Stimulated activated CD4-positive, alpha-beta T cell treated with anti-CD3 and anti-CD28 coated beads, Interleukin-2, amount 100 ng/mL, for 24 hours (primary cell): ENCODE measurements at regions not wholly inside any gene's neighbourhood (a gene's known extent, or its start where the extent isn't known, plus 50 kb on each side); places are given as distances from the start of the nearest gene placed in this dataset.
"Not testable (repeated sequence)": the region's sequence is repeated elsewhere in the genome, so short reads cannot be mapped to it uniquely, and the experiment has no call there.

Experiments
- DNase-seq, 2 donors: peaks; one replicate each; pipeline ENCODE4 v3.0.0-alpha.2; 2020

DNA sequence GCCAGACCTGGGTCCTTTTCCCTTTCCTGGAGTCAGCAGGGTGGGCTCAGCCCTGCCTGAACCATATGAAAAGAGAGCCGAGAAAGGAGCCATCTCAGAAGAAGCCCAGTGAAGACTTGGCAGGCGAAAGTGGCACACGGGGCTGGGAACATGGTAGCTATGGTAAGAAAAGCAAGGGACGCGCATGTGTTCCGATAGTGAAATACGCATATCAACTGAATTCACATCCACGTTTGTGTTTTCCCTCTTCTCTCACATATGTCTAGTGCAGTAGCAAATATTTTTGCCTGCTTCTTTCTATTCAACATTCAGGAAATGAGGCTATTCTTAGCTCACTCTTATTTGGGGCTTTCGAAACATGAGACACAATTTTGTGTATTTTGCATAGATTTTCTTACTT, 54.1 kb upstream of the PEG3 start:
- no peak for DNase-seq

DNA sequence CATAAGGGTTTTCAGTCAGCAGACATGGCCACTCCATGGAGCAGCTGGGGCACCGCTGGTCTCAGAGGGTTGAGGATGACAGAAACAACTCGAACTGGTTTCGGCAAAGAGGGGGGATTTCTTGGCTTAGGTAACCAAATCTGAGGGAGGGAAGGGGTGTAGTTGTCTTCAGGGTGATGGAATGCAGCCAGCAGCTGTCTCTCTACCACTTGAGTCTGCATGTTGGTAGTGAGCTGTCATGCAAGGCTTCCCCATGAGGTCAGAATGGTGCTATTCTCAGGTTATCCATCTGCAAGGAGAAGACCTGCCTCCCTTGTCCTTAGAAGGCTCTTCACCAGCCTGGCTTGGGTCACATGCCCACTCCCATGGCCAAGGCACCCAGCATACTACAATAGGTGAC, 55.6 kb upstream of the PEG3 start:
- DNase-seq, result no peak

DNA sequence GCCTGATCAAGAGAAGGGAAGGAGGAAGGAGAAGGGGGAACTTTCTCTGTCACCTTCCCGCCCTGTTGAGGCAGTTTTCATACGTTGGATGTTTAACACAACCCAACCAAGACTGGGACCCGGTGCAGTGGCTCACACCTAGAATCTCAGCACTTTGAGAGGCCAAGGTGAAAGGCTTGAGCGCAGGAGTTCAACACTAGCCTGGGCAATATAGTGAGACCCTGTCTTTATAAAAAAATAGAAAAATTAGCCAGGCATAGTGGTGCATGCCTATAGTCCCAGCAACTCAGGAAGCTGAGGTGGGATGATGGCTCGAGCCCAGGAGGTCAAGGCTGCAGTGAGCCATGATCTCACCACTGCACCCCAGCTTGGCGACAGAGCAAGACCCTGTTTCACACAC, 59.4 kb upstream of the PEG3 start:
- no peak for DNase-seq

DNA sequence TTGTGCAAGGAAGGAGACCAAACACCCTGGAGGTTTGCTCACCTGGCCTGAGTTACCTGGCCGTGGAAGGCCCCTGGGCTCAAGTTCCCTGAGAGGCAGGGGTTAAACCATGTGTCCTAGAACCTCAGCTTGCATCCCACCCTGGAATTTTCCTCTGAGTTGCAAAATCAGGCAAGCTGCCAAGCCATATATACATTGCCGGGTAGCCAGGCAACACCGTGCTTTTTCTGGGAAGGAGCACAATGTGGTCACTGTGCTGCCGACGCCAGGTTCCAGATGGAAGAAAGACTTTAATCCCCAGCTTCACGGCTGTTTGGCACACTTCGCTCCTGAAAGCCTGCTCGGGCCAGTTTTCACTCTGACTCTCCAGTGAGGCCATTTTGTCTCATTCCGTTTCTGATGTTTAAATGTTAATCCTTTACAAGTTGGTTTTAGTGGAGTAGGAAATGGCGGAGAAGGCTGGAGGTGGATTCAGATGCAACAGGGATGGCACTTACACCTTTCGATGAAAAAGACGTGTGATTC, 60.1 kb upstream of the PEG3 start:
- no peak for DNase-seq

DNA sequence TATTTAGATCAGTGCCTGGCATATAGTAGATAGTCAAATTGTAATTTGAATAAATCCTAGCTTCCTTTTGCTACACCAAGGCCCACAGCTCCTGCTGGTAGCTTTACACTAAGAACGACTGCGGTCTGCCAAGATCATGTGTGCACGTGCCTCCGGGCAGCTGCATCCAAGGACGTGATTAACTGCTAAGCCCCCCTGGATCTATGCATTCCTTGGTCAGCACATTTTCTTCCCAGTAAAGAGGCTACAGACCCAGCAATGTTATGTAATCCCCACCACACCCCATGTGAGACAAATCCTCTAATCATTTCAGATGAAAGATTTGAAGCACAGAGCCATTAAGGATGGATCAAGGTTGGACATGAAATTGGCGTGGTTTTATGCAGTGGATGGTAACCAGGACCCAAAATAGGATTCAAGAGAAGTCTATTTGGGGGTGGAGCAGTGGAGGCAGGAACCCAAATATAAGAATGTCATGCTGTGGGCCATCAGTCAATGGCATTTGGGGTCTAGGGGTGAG, 65.2 kb upstream of the PEG3 start:
- no peak for DNase-seq

DNA sequence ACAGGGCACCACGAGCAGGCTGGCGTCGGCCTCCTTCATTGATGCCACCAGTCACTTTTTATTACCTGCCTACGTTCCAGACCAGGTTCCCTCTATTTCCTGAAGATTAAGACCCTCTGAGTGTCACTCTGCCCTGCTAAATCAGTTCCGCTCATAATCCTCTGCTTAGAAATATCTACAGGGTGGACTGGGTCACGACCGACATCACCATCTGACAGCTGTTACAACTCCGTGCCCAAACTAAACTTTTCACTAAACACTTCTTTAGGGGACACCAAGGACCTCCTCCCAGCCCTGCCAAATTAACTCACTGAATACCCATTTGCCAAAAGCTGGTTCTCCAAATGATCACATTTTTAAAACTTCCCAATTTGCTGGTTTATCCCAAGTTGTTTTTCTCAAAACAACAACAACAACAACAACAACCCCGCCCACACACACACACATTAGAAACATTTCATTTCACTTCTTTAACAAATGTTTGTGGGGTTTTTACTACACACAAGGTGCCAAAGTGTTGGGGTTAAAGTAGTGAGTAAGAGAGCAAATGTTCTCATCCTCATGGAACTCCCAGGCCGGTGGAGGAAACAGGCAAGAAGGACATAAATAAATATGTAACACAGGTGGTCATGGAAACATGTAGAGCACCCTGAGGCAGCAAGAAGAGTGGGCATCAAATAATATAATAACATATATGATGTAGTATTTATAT, 72.0 kb upstream of the PEG3 start:
- DNase-seq, result no peak

DNA sequence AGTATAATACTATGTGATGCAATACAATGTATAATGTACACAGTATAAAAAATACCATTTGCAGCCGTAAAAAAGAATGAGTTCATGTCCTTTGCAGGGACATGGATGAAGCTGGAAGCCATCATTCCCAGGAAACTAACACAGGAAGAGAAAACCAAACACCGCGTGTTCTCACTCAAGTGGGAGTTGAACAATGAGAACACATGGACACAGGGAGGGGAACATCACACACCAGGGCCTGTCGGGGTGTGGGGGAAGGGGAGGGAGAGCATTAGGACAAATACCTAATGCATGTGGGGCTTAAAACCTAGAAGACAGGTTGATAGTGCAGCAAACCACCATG, 72.6 kb upstream of the PEG3 start:
- DNase-seq, result not testable (repeated sequence)

DNA sequence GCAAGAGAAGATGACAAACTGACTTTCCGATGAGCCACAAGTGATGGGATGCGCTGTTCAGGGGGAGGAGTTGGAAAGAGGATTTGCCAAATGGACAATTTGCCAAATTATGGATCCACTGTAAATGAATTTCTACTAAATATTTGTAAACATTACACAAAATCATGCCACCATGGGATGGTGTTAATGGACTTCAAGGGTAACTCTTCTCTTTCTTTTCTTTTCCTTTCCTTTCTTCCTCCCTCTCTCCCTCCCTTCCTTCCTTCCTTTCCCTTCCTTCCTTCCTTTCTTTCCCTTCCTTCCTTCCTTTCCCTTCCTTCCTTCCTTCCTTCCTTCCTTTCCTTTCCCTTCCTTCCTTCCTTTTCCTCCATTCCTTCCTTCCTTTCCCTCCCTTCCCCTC, 76.0 kb upstream of the PEG3 start:
- DNase-seq, result no peak

DNA sequence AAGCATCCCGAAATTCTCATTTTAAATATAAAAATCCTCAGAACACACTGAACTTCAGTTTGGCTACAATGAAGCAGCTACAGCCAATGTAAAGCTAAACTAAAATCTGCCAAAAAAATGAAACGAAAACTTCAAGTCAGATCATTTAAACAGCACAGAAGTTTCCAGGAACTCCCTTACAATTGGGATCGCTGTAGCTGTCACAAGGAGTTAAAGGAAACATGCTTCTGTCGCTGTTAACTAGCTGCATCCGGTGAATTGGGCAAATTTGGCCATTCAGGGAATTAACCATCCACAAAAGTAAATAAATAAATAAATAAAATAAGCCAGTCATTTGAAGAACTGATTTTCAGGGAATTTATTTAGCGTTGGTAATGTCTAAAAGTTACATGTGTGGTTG, 77.0 kb upstream of the PEG3 start:
- no peak for DNase-seq

DNA sequence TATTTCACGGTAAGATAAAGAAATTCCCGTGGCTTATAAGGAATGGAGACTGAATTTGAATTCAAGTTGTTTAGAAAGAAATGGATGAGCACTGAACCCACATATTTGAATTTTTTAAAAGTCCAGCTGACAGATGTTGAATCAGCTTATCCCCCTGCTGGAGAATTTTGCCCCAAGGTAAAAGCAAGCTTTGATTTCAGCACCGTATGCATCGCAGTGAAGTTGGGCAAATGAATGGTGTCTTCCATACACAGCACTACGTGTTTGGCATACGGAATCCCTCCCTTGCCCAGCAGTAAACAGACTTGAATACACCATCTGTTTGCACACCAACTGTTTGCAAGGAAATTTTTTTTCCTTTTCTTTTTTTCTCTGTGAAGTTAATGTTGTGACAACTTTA, 77.5 kb upstream of the PEG3 start:
- DNase-seq, result no peak

DNA sequence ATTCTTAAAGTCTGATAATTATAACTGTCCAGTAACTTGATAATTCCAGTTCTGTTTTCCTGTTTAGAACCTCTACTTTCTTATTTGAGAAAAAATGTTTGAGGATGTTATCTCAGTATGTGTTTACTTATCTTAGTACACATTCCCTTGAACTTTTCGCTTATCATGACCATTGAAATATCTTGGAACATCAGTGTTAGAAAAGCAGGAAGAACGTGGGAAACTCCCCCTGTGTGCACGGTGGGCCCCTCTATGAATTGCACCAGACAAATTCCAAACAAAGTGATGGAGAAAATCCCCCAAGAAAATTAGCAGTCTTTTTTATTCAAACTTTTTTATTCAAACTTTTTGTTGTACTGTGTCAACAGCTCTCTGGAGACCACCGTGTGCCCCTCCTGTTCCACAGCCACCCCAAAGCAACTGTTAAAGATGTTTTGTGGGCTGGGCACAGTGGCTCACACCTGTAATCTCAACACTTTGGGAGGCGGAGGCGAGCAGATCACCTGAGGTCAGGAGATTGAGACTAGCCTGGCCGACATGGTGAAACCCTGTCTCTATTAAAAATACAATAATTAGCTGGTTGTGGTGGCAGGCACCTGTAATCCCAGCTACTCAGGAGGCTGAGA, 78.3 kb upstream of the PEG3 start:
- no peak for DNase-seq

DNA sequence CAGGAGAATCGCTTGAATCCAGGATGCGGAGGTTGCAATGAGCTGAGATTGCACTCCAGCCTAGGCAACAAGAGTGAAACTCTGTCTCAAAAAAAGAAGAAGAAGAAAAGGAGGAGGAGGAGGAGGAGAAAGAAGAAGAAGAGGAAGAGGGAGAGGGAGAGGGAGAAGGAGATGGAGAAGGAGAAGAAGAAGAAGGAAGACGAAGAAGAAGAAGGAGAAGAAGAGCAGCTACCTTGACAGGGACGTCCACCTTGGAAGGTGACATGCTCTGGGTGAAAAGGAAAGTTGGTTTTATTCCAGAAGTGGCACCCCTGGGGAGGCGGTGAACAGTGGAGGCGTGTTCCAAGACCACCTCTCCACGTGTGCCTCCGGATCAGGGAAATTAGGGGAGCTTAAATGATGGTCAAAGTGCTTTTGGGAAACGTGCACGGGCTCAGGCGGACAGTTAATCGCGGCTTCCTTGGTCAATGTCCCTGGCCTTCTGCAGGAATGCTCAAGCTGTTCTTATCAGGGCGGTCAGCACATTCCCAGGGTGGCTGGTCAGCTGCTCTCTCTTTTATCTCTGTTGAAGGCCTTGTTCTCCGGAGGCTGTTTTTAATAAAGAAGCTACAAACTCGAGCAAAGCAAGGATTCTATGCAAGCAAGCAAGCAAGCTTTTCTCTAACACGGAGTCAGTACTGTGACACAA, 78.9 kb upstream of the PEG3 start:
- DNase-seq, result no peak

DNA sequence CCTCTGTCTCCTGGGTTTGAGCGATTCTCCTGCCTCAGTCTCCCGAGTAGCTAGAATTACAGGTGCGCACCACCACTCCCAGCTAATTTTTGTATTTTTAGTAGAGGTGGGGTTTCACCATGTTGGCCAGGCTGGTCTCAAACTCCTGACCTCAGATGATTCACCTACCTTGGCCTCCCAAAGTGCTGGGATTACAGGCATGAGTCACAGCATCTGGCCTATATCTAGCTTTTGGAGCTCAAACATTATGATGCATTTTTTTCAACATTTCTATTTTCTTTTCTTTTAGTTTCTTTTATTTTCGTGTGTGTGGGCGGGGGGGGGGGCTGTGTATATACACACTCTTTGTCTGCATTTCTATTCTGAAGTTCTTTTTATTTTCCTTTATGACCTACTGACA, 85.6 kb upstream of the PEG3 start:
- DNase-seq, result not testable (repeated sequence)

DNA sequence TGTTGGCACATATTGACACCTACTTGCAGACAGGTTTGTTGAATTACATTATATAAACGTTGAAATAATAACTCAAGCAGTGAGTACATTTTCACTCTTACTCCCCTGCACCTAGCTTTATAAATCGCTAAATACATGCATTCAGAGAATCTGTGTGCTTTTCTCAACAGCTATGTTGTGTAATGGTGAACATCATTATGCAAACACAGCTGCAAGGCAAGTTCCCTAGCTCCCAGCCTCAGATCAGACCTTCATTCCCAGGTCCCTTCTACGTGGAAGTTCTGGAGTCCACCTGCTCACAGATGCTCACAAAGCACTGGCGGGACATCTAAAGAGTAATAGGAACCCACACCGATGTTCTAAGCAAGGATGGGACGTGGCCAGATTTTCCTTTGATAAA, 86.8 kb upstream of the PEG3 start:
- DNase-seq, result no peak

DNA sequence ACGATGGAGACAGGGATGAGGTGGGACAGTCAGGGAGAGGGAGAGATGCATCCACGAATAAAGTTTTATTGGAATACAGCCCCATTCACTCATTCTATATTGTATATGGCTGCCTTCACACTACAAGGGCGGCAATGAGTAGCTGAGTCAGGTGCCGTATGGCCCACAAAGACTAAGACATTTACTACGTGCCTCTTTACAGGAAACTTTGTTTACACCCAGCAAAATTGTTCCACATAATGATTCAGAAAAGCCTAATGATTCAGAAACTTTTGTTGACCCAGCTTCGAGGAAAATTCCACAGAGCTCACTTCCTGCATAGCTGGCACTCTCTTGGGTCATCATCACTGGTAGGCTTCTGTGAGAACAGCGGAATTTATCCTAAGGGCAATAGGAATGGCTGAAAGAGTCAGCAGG, 87.3 kb upstream of the PEG3 start:
- no peak for DNase-seq

DNA sequence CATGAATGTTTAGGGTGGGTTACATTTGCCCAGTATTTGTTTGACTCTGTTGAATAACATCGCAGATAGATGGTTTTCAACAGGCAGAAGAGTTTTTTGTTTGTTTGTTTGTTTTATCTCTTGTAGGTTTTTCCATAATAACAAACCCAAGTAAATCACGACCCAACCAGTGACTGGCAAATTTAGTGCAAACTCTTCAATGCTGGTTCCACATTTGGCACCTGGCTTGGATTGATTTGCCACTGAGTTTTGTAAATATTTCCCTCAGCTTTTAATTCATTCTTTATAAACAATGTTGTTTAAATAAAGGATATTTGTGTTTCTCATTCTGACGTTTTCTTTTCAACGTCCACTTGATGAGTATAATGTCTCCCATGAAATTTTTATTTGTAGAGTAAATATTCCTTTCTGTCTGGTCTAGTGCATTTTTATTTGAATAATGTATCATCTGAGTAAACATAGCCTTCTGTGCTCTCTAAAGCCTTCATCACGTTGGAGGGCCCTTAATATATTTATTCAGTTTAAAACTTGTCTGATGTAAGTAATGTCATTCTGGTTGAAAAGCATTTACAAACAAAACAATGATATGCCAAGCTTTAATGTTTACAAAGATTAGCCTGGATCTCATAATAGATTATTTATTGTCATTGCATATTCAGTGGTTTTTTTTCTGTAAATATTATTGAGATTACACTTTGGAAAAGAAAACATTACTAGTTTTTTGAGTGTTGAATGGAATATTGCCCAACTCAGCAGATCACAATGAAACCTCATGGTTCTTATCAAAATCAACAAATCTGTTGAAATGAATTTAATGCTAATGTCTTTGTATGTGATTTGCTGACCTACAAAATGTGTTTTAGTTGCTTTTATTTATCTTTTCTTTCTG, 90.4 kb upstream of the PEG3 start:
- DNase-seq, result no peak

DNA sequence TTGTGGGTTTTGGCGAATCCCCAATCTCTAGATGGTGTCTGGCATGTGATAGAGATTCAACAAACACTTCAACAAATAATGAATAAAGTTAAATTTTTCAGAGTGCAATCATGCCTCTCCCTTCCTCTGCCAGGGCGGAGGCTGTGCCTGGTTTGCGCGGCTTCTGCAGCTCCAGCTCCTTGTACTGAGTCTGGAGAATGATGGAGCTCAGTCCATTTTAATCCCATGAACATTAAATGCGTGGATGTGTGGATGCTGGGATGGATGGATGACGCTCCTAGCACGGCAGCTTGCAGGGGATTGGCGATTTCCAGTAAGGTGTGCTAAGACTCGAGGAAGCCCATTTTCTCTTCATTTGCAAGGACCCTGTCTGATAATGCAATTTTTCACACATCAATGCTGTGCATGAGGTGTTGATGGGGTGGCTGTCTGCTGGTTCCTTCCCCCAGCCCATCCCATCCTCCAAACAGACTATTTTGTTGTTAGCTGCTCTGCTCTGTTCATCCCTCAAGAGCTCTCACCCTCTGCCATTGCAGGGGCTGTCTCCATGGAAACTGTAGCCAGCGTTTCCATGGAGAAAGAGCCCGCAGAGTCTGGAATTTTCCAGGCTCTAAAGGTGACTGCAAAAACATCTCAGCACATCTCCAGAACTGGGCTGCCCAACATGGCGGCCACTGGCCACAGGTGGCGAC, 92.6 kb upstream of the PEG3 start:
- no peak for DNase-seq

DNA sequence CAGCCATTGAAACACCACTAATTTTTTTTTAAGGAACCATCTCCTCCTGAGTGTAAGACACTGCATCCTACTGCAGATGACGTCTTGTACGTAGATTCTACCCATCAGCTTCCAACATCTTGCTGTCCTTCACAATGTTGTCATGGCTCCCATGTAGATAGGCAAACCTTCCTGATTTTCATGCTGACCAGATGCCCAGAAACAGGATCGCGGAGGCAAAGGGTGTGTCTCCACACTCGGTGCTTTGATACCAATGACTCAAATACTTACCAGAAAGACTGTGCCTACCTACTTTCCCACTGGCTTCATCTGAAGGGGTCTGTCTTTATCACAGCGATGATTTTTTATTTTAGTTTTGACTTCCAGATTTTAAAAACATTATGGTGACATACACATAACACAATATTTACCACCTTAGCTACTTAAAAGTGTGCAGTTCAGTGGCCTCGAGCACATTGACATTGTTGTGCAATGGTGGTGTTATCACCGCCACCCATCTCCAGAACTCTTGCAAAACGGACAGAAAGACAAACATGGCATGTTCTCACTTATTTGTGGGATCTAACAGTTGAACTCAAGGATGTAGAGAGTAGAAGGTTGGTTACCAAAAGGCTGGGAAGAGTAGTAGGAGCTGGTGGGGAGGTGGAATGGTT, 94.0 kb upstream of the PEG3 start:
- DNase-seq, result no peak

DNA sequence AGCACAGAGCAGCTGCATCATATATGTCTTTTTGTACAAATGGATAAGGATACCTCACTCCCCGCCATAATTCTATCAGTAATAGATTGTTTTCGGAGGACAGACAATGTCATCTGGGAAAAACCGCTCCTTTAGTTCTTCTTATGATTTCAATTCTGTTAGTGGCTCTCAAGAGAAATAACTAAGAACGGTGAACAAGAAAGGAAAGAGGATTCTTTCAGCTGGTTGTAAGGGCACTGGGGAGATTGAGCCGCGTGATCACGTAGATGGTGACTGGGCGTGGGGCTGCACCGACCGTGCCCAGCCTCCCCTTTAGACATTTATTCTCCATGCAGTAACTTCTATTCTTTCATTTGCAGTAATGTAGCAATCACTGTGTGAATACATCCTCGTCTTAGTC, 99.4 kb upstream of the PEG3 start:
- DNase-seq, result no peak

DNA sequence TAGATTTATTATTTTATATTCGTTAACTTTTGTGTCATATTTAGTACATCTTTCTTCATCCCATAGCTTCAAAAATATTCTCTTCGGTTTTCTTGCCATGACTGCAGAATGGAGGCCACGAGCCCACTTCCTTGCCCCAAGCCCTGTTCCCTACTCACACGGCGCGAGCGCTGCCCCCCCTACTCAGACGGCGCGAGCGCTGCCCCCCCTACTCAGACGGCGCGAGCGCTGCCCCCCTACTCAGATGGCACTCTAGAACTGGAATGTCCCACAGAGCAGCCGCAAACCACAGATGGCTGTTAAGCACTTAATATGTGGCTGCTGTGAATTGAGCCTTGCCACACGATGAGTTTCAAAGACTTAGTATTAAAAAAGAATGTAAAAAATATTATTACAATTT, 102.2 kb upstream of the PEG3 start:
- no peak for DNase-seq

DNA sequence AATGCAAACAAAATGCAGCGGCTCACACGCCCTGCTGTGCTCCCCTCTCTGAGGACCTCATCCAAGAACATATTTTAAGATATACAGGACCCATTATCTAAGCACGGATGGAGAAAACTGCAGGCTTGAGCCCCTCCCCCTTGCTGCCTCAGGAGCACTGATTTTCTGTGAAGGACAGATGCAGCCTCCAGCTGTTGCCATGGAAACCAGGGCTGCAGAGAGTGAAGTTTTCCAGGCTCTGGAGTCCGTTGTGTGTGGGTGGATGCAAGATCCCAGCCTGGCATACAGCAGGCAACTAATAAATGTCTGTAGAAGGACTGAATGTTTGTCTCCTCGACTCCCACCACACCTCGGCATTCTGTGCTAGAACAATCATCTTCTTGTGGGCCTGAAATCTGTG, 105.6 kb upstream of the PEG3 start:
- no peak for DNase-seq

DNA sequence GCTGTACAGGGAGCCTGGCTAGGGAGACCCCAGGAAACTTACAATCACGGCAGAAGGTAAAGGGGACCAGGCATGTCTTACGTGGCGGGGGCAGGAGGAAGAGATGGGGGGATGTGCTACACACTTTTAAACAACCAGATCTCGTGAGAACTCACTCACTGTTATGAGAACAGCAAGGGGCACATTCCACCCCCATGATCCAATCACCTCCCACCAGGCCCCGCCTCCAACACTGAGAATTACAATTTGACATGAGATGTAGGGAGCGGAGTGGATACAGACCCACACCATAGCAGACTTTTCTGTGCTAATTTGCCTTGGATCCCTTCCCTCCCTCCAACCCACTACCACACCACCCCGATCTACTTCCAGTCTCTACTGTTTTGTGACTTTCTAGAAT, 106.7 kb upstream of the PEG3 start:
- DNase-seq, result no peak
